B cell (primary cell): ENCODE measurements at regions not wholly inside any gene's neighbourhood (a gene's known extent, or its start where the extent isn't known, plus 50 kb on each side); places are given as distances from the start of the nearest gene placed in this dataset.
"Not testable (repeated sequence)": the region's sequence is repeated elsewhere in the genome, so short reads cannot be mapped to it uniquely, and the experiment has no call there.

Source experiments
- ATAC-seq: fragments of 200-7000 bp; cut with Tn5 transposase; one replicate; pipeline ENCODE4 v1.10.0; 2021; ENCODE audit warnings: low read depth, mild to moderate bottlenecking, moderate number of reproducible peaks, moderate library complexity
- CTCF ChIA-PET: fragments of 350-600 bp; sonication (Branson Sonifier 250); formaldehyde crosslinking; loops from one replicate; lab custom pipeline; 2021; ENCODE audit warnings: antibody characterized with exemption, inconsistent platforms; lab: Charles Lee
- POLR2A ChIA-PET: fragments of 350-600 bp; sonication (Branson Sonifier 250); formaldehyde crosslinking; loops from one replicate; lab custom pipeline; 2021; ENCODE audit warnings: antibody characterized with exemption; lab: Charles Lee
- DNase-seq: peaks from one replicate; pipeline ENCODE4 v3.0.0; 2013
- H2AFZ ChIP-seq: 2 replicates; pipeline ENCODE4 v1.6.1; 2012; ENCODE audit warnings: mild to moderate bottlenecking, low read depth, low read length; ENCODE audit not compliant: insufficient read depth, poor library complexity, severe bottlenecking
- H3K27ac ChIP-seq, 2 donors: 1 replicate in 1 of 2; 2 replicates in 1 of 2; pipeline ENCODE4 v1.5.1; 2012 to 2013; ENCODE audit warnings: low read length in 2 of 2, mild to moderate bottlenecking in 2 of 2, moderate library complexity in 1 of 2
- H3K27me3 ChIP-seq, 4 experiments: fragments of 200-600 bp in 1 of 4; sonication (generic) in 1 of 4; replicated peaks in 1 of 4; 1 replicate in 2 of 4; 2 replicates in 2 of 4; pipeline versions ENCODE4 v1.6.1 to v1.7.0; 2013 to 2016; ENCODE audit warnings: low read length in 3 of 4, mild to moderate bottlenecking in 2 of 4, mixed read lengths in 1 of 4, moderate library complexity in 1 of 4; ENCODE audit not compliant: insufficient read depth in 4 of 4, control insufficient read depth in 3 of 4; ENCODE audit errors: control extremely low read depth in 1 of 4
- H3K36me3 ChIP-seq, 2 experiments: replicated peaks in 1 of 2; 1 replicate in 1 of 2; 2 replicates in 1 of 2; pipeline versions ENCODE4 v1.6.1 to v1.7.1; 2013; ENCODE audit warnings: low read length in 1 of 2; ENCODE audit not compliant: insufficient read depth in 2 of 2, control insufficient read depth in 1 of 2; ENCODE audit errors: control extremely low read depth in 1 of 2, extremely low read depth in 1 of 2
- H3K4me1 ChIP-seq, 2 donors: fragments of 200-600 bp in 1 of 2; sonication (generic) in 1 of 2; 1 replicate in 1 of 2; 2 replicates in 1 of 2; pipeline versions ENCODE4 v1.5.1 to v1.6.1; 2013 to 2017; ENCODE audit warnings: low read length in 2 of 2; ENCODE audit not compliant: control insufficient read depth in 2 of 2, insufficient read depth in 2 of 2
- H3K4me2 ChIP-seq: replicated peaks from 2 replicates; pipeline ENCODE3; 2012; ENCODE audit warnings: mild to moderate bottlenecking, low read depth, low read length; ENCODE audit not compliant: poor library complexity, severe bottlenecking
- H3K4me3 ChIP-seq, 5 experiments: fragments of 200-600 bp in 1 of 5; sonication (generic) in 1 of 5; 1 replicate in 3 of 5; 2 replicates in 2 of 5; pipeline versions ENCODE4 v1.5.1 to v1.7.0; 2011 to 2016; ENCODE audit warnings: low read length in 4 of 5, mild to moderate bottlenecking in 4 of 5, low read depth in 2 of 5, control low read depth in 1 of 5, moderate library complexity in 1 of 5; ENCODE audit not compliant: insufficient read depth in 1 of 5; ENCODE audit errors: control extremely low read depth in 1 of 5, extremely low read depth in 1 of 5
- H3K79me2 ChIP-seq: fragments of 200-600 bp; sonication (generic); one replicate; pipeline ENCODE4 v1.6.0; 2016; ENCODE audit warnings: low read length; ENCODE audit not compliant: control insufficient read depth, insufficient read depth
- H3K9ac ChIP-seq: fragments of 200-600 bp; sonication (generic); 2 replicates; pipeline ENCODE4 v1.6.1; 2017; ENCODE audit warnings: mild to moderate bottlenecking, low read length, moderate library complexity
- H3K9me3 ChIP-seq, 3 donors: one replicate each; pipeline versions ENCODE4 v1.6.1 to v1.7.1; 2013; ENCODE audit warnings: low read length in 2 of 3; ENCODE audit not compliant: control insufficient read depth in 2 of 3, insufficient read depth in 1 of 3; ENCODE audit errors: control extremely low read depth in 1 of 3
- H4K20me1 ChIP-seq: 2 replicates; pipeline ENCODE4 v1.6.0; 2012; ENCODE audit warnings: mild to moderate bottlenecking, low read length; ENCODE audit not compliant: insufficient read depth, control insufficient read depth, poor library complexity, severe bottlenecking
- H3K27ac Mint-ChIP-seq: one replicate; pipeline ENCODE4 v1.8.0; 2021; ENCODE audit warnings: mixed read lengths
- H3K27me3 Mint-ChIP-seq: one replicate; pipeline ENCODE4 v1.8.0; 2021; ENCODE audit warnings: mixed read lengths
- H3K4me1 Mint-ChIP-seq: one replicate; pipeline ENCODE4 v1.8.0; 2021; ENCODE audit warnings: mixed read lengths
- H3K4me3 Mint-ChIP-seq: one replicate; pipeline ENCODE4 v1.8.0; 2021; ENCODE audit warnings: mixed read lengths
- H3K9me3 Mint-ChIP-seq: one replicate; pipeline ENCODE4 v1.8.0; 2022; ENCODE audit warnings: mixed read lengths; ENCODE audit not compliant: insufficient read depth
- WGBS: methylation state at CpG from one replicate; pipeline ENCODE4 v1.1.5; 2013; ENCODE audit warnings: missing lambda C conversion rate; ENCODE audit not compliant: insufficient coverage; 5-methylcytosine and 5-hydroxymethylcytosine counted together
- intact Hi-C: fragments of 100-400 bp; cut with micrococcal nuclease; formaldehyde crosslinking; loops from one replicate; pipeline ENCODE4 v1.10.0; 2022

GRCh38 chr4:3939954-3940591 lies 173.9 kb downstream of the ADRA2C start:
- H2AFZ ChIP-seq, H3K27me3 ChIP-seq, H3K9me3 ChIP-seq, H3K4me2 ChIP-seq, H4K20me1 ChIP-seq, H3K4me3 ChIP-seq, CTCF ChIA-PET, POLR2A ChIA-PET, H3K4me1 ChIP-seq, H3K27ac Mint-ChIP-seq, H3K4me3 Mint-ChIP-seq, H3K9me3 Mint-ChIP-seq, H3K9ac ChIP-seq, DNase-seq, intact Hi-C loops, H3K79me2 ChIP-seq, H3K27me3 Mint-ChIP-seq, ATAC-seq, H3K36me3 ChIP-seq, H3K27ac ChIP-seq: not testable (repeated sequence)
- peaks cover 11% of the 10 kb centered on the region for H3K4me1 Mint-ChIP-seq
- 78% methylated on average over 9 of the region's 10 CpGs for WGBS

- POLR2A ChIA-PET, intact Hi-C loops, H3K36me3 ChIP-seq, H2AFZ ChIP-seq, H3K27me3 Mint-ChIP-seq, H4K20me1 ChIP-seq, H3K27me3 ChIP-seq, H3K9me3 ChIP-seq, H3K79me2 ChIP-seq, H3K9me3 Mint-ChIP-seq, H3K27ac ChIP-seq, H3K4me1 ChIP-seq, H3K9ac ChIP-seq, H3K27ac Mint-ChIP-seq, H3K4me3 ChIP-seq, H3K4me3 Mint-ChIP-seq, H3K4me2 ChIP-seq, ATAC-seq: not testable (repeated sequence)
- CTCF ChIA-PET, result interaction anchor here (0.6 to 1.5 kb wide), 4 partner anchors 45 to 933 kb away, joined by 3 to 4 read pairs (median 4); no protein-coding TSS in a partner anchor
- DNase-seq, result peak; percentile 36
- H3K4me1 Mint-ChIP-seq, result peaks cover 11% of the 10 kb centered on the region
- 74% methylated on average over 12 of the region's 17 CpGs for WGBS
Measured at GRCh38 chr4:3941735-3942522, 175.7 kb downstream of the ADRA2C start.
